SH-SY5Y (cell line): ENCODE measurements at regions not wholly inside any gene's neighbourhood (a gene's known extent, or its start where the extent isn't known, plus 50 kb on each side); places are given as distances from the start of the nearest gene placed in this dataset.

Experiments used
- GATA2 ChIP-seq: IDR thresholded peaks from 2 replicates; pipeline ENCODE4 v1.6.1; 2011; ENCODE audit warnings: mild to moderate bottlenecking, low read depth, low read length
- GATA3 ChIP-seq: IDR thresholded peaks from 2 replicates; pipeline ENCODE4 v1.6.1; 2011; ENCODE audit warnings: low read depth, mild to moderate bottlenecking, low read length, moderate library complexity

GRCh38 chr6:12567682-12568081 lies 148.9 kb upstream of the PHACTR1 start:
- TF ChIP-seq GATA3 (no peak), GATA2 (peak; percentile 57)
